HG02642 (cell line): ENCODE measurements at regions not wholly inside any gene's neighbourhood (a gene's known extent, or its start where the extent isn't known, plus 50 kb on each side); places are given as distances from the start of the nearest gene placed in this dataset.

ENCODE experiments used
- ATAC-seq: cut with Tn5 transposase; IDR thresholded peaks from one replicate; pipeline ENCODE4 v1.9.1; 2021; ENCODE audit warnings: mild to moderate bottlenecking; ENCODE audit not compliant: unreplicated experiment, poor library complexity

DNA sequence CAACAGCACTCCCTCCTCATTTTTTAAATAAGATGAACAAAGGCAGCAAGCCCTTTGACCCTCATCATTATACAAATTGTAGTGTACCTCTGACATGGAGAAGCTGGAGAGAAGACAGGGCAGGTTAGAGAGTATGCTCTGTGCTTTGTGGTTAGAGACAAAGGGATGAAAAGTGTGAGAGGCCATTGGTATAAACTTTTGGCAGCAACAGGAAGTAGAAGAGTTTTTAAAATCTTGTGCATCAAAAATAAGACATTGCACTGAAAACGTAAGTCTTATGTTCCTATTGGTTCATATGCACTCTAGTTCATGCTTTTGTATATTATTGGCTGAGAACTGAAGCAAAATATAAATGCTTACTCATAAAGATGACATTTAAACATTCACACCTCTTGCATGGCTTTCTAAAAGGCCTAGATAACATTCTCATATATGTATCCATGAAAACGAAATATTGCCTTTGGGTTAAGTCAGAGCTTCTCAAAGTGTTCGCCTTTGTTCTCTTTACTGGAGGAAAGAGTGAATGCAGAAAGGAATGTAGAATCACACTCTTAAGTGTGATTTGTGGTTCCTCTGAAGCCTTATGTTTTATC is 158.0 kb downstream of the PALM2AKAP2 start:
- ATAC-seq: no peak

DNA sequence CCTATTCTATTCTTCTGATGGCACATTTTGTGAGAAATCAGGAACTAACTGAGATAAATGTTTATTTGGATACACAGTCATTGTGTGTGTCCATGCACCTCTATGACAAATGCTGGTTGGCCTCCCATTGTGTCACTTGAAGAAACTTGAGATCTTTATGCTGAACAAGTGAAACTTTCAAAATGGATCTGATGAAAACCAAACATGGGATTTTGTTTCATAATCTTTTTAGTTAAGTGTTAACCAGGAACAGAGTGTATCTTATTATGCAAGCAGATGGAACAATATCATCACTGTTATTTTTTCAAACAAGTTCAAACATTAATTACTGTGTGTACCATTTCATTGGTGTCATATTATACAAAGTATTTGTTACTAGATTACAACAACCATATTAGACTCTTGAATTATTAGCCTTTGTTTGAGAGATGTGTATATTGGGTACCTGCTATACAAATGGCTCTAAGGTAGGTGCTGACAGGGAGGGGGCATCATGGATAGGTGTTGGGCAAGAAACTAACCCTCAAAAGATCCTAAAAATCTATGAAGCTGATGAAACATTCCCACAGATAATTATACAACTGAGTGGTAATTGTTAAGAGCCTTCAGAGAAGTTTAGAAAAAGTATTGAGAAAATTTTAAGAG is 159.8 kb downstream of the PALM2AKAP2 start:
- no peak for ATAC-seq

DNA sequence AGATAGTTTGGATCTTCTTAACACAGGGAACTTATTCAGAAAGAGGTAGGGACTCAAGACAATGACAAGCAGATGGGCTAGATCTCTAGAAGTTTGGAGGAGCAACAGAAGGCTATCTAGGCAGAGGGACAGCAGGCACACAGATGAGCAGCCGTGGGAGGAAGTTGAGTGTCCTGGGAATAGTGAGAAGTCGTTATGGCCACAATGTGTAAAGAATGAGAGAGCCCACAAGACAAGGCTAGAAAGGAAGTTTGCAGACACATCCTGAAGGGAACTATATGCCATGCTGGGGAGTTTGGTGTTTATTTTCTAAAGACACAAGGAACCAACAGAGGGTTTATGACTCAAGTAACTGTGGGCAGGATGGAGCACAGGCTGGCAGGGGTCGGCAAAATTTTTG is 160.6 kb downstream of the PALM2AKAP2 start:
- ATAC-seq: no peak

DNA sequence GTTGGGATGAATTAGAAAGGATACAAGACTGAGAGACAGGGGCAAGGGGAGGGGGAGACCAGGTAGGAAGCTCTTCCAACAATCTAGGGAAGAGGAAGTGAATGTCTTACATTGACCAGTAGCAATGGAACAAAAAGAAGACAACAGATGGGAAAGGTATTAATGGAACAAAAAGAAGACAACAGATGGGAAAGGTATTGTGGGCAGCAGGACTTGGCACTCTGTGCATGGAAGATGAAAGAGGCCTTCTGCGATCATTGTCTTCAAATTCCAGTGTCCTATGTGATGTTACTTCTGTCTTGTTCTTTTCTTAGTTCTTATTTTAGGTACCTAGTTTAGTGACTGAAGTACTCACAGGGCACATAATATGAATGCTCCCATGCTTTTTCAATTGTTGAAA is 161.8 kb downstream of the PALM2AKAP2 start:
- no peak for ATAC-seq

DNA sequence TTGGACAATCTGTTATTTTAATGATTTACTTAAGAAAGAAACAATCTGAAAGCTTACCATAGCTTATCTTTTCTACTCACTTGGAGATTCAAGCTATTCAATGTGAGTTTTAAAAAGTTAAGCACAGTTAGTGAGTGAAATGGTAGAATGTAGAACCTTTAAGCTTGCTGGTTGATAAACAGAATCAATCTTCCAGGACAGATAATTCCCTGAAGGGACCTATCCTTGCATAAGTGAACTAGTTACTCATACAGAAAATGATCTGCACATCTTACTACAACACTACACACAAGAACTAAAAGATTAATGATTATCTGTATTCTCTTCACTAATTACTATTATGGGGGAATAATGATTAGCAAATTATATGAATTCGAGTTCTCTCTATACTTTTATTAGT is 165.6 kb downstream of the PALM2AKAP2 start:
- no peak for ATAC-seq

DNA sequence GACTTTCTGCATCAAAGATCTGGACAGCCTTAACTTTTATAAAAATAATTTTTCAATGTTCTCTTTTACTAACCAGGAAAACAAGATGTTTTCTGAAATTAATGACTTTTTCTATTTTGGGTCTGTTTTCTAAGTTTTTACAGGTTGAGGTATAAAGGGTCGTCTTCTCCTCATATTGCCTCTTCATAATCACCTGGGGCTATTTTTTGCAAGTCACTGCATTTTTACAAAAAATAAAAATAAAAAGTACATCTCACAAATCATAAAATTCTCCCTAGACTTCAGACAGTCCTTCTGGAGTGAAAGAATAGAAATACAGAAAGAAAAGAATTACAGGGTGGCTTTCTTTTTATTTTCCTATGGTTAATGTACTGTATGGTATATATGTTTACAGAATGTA is 168.5 kb downstream of the PALM2AKAP2 start:
- ATAC-seq: no peak

DNA sequence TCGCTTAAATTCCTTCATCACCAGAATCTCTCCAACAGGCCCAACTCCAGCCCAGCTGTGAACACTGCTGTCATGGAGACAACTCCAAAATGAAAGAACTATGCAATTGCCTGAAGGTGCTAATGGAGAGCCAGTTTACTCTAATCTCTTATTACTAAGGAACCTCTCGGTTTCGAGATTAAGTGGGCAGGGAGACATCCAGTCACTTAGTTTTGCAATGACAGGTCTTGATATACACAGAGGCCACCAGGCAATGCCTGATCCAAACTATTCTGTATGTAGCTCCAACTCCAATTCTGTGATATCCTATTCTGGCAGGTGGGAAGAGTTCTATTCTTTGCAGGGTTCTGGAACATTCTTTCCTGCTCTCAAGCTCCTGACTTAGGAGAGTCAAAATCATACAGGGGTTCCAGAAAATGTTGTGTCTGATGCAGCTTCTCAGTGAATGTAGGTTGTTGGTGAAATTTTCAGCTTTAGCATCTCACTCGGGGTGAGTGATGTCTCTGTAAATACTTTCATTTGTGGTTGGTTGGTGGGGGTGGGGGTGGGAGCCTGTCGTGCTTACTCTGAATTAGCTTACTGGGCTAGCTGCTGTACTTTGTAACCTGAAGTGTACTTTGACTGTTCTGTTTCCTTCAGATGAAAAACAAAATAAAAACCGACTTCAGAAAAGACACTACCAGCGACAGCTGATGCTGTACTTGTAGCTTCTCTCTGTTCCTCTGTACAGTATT is 170.9 kb downstream of the PALM2AKAP2 start:
- peak; percentile 65 for ATAC-seq

DNA sequence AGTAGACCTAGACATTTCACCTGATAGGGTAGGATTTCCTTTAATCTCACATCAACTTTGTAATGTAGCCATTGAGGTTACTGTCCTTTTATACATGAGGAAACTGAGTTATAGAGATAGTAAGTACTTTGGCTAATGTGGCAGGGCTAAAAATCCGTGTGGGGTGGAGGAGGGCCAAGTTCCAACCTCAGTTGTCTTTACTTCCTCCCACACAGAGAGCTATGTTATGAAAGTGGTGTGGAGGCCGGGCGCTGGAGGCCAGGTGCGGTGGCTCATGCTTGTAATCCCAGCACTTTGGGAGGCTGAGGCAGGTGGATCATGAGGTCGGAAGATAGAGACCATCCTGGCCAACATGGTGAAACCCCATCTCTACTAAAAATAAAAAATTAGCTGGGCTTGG is 173.3 kb downstream of the PALM2AKAP2 start:
- no peak for ATAC-seq

DNA sequence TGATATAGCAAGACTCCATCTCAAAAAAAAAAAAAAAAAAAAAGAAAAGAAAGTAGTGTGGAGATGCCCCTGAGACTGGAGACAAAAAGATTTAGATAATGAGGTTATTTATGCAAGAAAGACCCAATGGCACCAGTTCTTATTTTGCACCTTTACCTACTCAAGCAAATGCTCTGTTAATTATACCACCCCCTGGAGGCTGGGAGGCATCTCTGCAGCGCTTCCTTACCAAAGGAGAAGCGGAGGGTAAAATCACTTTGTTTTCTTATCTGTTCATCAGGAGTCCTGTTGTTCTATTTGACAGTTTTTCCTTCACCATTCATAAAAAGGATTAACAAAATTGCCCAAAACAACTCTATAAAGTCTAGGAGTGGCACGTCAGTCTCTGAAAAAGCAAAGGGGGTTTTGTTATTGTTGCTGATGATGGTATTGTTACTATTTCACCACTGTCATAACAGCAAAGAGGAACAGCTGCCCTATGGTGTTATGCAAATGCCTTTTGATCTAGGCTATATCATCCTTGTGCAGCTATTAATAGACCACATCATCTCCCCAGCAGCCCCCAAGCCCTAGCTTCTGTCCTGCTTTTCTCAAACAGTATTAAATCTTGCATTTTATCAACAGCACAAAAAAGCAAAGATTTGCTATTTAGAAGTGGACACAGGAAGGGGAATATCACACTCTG is 174.0 kb downstream of the PALM2AKAP2 start:
- ATAC-seq: no peak

DNA sequence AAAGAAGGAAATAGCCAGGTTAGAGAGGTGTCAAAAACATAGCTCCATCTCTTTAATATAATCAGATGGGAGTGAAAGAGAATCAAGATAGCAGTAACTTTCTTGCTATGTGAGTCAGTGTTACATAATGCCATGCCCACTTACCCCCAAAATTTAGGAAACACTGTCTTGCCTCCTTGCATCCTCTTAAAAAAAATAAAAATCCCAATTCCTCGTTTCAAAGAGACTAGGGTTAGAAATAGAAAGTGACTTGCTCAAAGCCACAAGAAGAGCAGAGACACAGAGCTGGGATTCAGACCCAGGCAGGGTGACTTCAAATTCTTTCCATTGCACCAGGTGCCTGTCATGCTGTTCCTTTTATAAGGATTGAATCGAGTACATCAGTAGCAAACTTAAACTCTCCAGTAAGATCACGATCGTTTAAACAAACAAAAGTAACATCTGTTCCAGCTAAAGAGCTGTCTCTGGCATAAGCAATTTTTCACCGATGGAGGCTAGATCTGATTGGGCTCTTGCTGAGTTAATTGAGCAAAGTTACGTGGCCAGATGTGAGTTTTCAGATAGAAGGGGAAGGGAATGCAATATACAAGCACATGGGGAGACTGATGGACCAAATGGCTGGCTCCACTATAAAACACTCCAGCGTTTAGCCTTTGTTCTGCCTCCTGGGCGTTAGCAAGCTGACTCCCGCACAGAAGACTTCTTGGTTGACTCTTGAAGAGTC is 176.9 kb downstream of the PALM2AKAP2 start:
- ATAC-seq: no peak

DNA sequence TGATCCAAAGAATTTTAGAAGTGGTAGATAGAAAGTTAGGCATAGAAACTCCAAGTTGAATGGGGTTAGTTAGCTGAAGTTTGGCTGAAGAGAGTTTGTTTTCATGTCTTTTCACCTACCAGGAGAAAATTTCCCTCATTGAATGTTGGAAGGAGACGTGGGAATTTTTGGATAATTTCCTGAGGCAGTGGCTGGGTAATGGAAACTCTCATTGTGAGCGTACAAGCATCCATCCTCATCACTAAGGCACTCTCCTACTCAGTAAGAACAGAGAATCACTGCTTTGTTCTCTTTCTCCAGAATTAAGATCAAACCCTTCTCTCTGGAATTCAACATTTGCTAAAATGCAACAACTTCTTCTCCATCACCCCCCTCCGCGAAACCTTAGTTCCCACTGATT is 179.7 kb downstream of the PALM2AKAP2 start:
- no peak for ATAC-seq

DNA sequence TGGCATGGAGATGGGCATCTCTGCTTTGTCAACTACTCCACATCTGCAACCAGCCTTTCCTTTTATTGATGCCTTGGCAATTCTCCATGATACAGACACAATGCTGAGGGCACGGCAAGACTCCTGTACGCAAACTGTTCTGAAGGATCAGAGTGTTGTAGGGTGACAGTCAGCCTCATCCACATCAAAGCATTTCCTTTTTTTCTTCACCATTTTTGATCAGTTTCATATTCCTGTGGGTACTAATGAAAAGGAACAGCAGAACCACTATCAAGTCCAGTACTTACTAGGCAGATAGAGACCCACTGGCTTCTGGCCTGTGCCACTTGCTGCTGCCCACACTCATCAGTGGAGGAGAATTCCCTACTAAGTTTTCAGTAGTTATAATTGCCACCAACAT is 181.6 kb downstream of the PALM2AKAP2 start:
- ATAC-seq: no peak

DNA sequence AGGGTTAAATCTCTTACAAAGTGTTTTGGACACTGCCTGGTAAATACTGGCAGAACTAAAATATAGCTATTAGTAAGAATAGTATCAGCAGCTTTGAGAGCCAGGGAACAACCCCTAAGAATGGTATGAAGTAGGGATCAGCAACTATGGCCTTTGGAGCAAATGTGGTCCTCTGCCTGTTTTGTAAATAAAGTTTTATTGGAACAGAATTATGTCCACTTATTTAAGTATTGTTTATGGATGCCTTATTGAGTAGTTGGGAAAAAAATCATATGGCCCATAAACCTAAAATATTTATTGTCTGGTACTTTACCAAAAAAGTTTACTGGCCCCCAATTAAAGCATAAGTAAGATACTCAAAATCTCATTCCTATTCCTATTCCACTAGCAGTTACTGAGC is 182.2 kb downstream of the PALM2AKAP2 start:
- ATAC-seq: no peak

DNA sequence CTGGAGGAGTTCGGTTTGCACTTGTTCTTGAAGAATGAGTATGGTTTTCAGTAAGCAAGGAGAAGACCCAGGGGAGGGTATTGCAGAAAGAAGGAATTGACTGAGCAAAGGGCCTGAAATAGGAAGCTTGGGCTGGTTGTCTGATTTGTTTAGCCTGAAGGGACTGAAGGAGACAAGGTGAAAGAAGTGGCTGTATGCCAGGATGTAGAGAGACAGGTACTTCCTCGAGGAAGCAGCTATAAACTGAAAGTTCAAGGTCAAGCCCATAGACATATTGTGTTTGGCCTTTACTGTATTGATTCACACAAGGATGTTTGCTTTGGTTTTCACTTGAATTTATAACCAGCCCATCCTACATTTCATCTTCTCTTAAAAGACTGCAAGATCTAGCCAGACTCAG is 183.1 kb downstream of the PALM2AKAP2 start:
- no peak for ATAC-seq

DNA sequence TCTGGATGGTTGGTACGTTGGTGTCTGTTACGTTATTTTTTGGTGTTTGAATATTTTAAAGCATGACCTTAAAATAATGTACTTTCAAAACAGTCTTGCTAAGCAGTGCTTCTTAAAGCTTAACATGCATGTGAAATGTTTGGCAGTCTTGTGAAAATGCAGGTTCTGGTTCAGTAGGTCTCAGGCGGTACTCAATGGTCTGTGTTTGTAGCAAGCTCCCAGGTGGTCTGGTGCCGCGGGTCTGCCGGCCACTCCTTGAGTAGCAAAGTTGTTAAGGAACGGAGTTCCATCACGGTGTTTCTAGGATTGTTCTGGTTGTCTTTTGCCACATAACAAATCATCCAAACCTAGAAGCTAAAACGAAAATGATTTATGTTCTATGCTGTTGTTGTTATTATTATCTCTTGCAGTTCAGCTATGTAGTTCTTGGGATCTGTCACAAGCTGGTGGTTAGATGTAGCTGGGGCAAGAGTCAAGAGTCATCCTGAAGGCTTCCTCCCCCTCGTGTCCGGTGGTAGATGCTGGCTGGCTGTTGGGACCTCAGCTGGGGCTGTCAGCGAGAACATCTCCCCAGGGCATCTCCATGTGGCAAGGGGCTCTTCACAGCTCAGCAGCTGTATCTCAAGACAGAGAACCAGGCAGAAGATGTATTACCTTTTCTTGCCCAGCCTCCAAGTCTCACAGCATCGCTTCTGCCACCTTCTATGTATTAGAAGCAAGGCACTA is 186.8 kb downstream of the PALM2AKAP2 start:
- peak; percentile 44 for ATAC-seq

DNA sequence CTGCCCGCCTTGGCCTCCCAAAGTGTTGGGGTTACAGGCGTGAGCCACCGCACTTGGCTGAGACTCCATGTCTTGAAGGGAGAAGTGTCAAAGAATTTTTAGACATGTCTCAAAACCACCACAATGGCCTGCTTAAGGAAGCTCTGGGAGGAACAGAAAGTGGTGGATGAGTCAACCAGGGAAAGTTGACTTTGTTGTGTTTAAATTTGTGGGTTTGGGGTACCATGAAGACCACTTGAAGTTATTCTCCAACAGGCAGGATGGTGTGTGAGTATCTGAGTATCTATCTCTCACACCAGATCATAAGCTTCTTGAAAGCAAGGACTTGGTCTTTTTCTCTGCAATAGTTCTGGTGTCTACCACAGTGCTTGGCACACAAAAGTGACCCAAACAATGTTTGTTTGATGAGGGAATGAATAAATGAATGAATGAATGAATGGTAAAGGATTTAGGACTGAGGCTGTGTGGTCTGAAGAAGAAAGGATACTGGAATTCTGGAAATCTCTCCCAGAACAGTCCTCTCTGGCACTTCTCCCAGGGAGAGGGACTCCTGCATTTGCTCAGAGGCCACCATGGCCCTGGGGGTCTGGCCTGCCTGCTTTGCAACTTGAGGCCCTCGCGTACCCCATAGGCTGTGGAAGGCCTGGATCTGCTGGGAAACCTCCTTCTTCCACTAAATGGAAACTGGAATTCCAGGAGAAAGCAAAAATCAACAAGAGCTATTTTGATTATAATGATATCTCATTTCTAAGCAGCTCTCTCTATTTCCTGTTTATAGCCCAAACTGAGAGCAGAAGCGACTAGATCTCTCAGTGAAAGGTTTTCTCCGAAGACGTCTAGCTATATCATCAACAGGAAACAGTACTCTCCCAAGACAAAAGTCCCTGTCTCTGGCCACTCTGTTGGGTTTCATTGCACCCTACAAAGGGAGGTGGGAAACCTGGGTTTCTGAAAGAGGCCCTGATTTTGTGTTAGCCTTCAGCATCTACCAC is 187.9 kb downstream of the PALM2AKAP2 start:
- ATAC-seq: peak; percentile 34

DNA sequence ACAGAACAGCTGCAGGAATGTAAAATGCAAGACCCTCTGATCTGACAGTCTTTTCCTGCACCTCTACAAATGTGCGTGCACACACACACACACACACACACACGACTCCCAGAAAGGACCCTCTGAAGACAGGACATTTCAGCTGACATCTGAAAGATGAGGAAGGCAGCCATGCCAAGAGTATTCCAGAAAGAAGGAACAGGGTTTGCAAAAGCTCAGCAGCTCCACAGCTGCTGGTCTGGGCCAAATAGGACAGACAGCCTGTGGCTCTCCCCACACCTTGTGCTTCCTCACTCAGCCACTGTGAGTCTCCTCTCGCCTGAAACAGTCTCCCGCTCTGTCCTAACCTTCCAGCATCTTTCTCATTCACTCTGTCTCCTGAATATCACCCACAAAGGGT is 189.0 kb downstream of the PALM2AKAP2 start:
- ATAC-seq: no peak

DNA sequence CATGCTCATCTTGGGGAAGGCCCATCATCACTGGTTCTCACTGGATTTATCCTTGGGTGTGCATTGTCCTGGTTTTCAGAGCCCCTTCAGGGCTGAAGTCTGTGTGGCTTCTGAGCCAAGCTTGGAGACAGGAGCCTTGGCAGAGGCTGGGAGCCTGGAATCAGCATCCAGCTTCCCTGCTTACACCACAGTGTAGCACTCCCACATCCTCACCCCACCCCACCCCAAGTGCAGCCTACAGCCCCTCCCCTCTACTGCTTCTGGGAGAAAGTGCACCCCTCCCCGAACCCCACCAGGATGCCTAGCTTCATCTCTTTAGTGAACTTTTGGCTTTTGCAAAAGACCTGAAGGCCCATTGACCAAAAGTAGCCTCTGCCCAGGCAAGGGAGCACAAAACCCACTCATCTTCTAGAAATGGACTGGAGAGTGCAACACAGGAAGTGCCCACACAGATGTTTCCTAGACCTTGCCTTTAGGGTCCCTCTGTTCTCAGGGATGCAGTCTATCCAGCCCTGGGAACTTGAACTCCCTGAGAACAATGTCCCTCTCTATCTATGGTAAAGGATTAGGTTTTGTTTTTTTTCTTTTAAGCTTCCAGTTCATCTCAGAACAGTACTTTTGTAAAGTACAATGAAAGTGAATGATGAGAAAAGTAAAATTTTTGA is 189.7 kb downstream of the PALM2AKAP2 start:
- ATAC-seq: no peak
